Endothelial cell of umbilical vein (primary cell): ENCODE measurements at regions not wholly inside any gene's neighbourhood (a gene's known extent, or its start where the extent isn't known, plus 50 kb on each side); places are given as distances from the start of the nearest gene placed in this dataset.

Experiments
- EZH2 ChIP-seq: IDR thresholded peaks from 2 replicates; pipeline ENCODE4 v1.6.1; 2012; ENCODE audit warnings: borderline replicate concordance, low read depth, mild to moderate bottlenecking, moderate library complexity, low read length, inconsistent platforms; ENCODE audit not compliant: severe bottlenecking
- FOS ChIP-seq: IDR thresholded peaks from 2 replicates; pipeline ENCODE4 v1.6.1; 2011; ENCODE audit warnings: mild to moderate bottlenecking, low read length, moderate library complexity, borderline replicate concordance; ENCODE audit not compliant: insufficient read depth
- GATA2 ChIP-seq: IDR thresholded peaks from 2 replicates; pipeline ENCODE4 v1.7.0; 2011; ENCODE audit warnings: low read depth, mild to moderate bottlenecking, moderate library complexity, mixed read lengths, low read length; ENCODE audit not compliant: insufficient read length, insufficient read depth
- JUN ChIP-seq: IDR thresholded peaks from 2 replicates; pipeline ENCODE4 v1.6.1; 2011; ENCODE audit warnings: borderline replicate concordance, low read depth; ENCODE audit not compliant: insufficient read length, insufficient read depth
- MYC ChIP-seq: IDR thresholded peaks from one replicate; pipeline ENCODE4 v1.6.1; 2011; ENCODE audit warnings: mild to moderate bottlenecking, low read depth, low read length
- POLR2A ChIP-seq: IDR thresholded peaks from 2 replicates; pipeline ENCODE4 v1.6.1; 2012; ENCODE audit warnings: low read depth, mild to moderate bottlenecking, control low read depth, low read length
- POLR2AphosphoS5 ChIP-seq: IDR thresholded peaks from 2 replicates; pipeline ENCODE4 v1.6.1; 2012; ENCODE audit warnings: low read depth, mild to moderate bottlenecking, control low read depth, low read length, moderate library complexity; ENCODE audit not compliant: insufficient read depth
- TF ChIP-seq, protein P1 (sequence below), 2 donors: IDR thresholded peaks; 1 replicate in 1 of 2; 2 replicates in 1 of 2; pipeline ENCODE4 v1.5.1; 2011; ENCODE audit warnings: low read length in 2 of 2, mild to moderate bottlenecking in 2 of 2, moderate library complexity in 2 of 2, control low read depth in 1 of 2, inconsistent platforms in 1 of 2, low read depth in 1 of 2; ENCODE audit not compliant: insufficient read depth in 1 of 2; ENCODE audit errors: extremely low read depth in 1 of 2
- TF ChIP-seq, protein P2 (sequence below): IDR thresholded peaks from 2 replicates; pipeline ENCODE4 v1.6.1; 2011; ENCODE audit not compliant: insufficient read depth, insufficient read length

DNA sequence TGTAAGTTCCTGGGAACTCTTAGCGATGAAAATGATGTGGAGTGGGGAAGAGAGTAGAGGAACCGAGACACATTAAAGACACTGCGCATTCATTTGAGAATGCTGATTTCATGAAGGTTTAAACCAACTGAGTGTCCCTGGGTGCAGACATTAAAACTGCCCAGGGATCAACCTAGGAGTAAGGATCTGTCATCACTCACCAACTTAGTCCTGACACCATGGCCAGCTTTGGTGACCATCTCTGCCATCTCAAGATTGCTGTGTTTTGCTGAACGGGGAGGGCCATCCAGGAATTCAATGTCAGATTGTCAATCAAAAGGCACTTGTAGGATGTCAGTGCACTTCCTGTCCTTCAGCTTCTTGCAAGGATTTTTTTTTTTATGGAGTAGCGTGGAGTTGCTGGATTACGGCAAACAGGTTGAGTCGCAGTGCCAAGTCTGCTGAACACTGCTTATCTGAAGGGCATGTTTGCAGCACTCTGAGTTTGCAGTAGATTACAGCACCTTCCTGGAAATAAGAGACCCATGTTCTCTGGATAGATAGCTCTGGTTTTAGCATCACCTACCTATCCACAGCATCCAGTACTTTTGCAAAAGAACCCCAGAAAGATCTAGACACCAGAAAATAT is 258.1 kb upstream of the IRX3 start:
- no peak for TF ChIP-seq POLR2A
- TF ChIP-seq, protein P1, sequence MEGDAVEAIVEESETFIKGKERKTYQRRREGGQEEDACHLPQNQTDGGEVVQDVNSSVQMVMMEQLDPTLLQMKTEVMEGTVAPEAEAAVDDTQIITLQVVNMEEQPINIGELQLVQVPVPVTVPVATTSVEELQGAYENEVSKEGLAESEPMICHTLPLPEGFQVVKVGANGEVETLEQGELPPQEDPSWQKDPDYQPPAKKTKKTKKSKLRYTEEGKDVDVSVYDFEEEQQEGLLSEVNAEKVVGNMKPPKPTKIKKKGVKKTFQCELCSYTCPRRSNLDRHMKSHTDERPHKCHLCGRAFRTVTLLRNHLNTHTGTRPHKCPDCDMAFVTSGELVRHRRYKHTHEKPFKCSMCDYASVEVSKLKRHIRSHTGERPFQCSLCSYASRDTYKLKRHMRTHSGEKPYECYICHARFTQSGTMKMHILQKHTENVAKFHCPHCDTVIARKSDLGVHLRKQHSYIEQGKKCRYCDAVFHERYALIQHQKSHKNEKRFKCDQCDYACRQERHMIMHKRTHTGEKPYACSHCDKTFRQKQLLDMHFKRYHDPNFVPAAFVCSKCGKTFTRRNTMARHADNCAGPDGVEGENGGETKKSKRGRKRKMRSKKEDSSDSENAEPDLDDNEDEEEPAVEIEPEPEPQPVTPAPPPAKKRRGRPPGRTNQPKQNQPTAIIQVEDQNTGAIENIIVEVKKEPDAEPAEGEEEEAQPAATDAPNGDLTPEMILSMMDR (IDR thresholded peaks at IDR 0.05; ENCODE audit: extremely low read depth in 1 of 2, insufficient read depth in 1 of 2, low read depth in 1 of 2, low read length in 2 of 2): no peak
- TF ChIP-seq, protein P2, sequence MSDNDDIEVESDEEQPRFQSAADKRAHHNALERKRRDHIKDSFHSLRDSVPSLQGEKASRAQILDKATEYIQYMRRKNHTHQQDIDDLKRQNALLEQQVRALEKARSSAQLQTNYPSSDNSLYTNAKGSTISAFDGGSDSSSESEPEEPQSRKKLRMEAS: no peak
- TF ChIP-seq POLR2AphosphoS5: no peak
- TF ChIP-seq MYC: no peak
- TF ChIP-seq JUN: no peak
- no peak for TF ChIP-seq GATA2
- no peak for TF ChIP-seq EZH2
- TF ChIP-seq FOS: no peak
